GM19372 (cell line): ENCODE measurements at regions not wholly inside any gene's neighbourhood (a gene's known extent, or its start where the extent isn't known, plus 50 kb on each side); places are given as distances from the start of the nearest gene placed in this dataset.

Experiments
- ATAC-seq: cut with Tn5 transposase; IDR thresholded peaks from one replicate; pipeline ENCODE4 v1.9.1; 2021; ENCODE audit warnings: mild to moderate bottlenecking, low read depth, moderate library complexity; ENCODE audit not compliant: unreplicated experiment

- ATAC-seq: no peak
Observed at GRCh38 chr17:14959106-14959648, 305.9 kb downstream of the PMP22 start.

- no peak for ATAC-seq
Observed at GRCh38 chr17:14953405-14953804, 311.7 kb downstream of the PMP22 start.

DNA sequence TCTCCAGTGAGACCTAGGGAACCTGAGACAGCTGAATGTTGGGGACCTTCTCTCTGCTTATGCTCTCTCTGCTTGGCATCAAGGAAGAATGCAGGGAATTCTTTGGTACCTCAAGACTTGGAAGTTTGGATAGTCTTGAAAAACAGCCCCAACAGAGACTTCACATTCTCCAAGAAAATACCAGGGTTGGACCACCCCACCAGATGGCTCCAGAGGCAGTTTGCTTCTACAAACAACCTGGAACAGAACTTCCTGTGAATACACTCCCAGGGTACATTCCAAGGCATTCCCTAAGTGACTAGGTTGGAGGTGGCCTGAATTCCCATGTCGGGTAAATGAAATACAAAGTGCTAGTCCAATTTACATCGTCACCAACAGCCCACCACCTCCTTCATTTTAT, 314.4 kb downstream of the PMP22 start:
- no peak for ATAC-seq

GRCh38 chr17:14950216-14950615, 314.9 kb downstream of the PMP22 start:
- ATAC-seq: no peak

GRCh38 chr17:14947671-14948070, 317.5 kb downstream of the PMP22 start:
- ATAC-seq: no peak

GRCh38 chr17:14946481-14946880, 318.6 kb downstream of the PMP22 start:
- ATAC-seq: no peak

DNA sequence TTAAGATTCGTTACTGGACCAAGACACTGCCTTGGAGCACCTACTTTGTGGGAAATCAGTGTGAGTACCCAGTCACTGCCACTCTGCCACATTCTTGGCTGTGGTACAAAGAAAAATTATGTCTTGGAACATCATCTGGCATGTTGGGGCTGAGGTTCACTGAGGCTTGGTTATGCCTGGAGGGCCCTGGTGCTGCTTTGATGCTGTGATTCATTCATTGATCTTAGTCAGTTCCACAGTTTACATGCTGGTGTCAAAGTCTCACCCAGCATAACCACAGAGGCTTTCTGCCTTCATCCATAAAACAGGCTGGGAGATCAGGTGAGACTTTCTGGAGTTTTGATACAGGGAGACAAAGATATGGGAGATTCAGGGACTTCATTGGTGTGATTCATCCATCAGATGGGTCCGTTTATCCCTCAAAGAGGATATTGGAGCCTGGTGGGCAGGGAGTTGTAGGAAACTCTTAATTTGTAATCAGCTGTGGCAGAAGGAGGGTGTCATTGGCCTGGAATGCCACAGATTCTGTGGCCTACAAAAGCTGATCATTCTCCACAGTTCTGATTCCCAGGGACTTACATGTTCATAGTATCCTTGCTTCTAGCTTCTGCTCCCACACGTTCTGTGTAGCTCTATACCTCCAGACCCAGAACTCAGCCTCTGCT, 322.5 kb downstream of the PMP22 start:
- no peak for ATAC-seq

- ATAC-seq: no peak
Observed at GRCh38 chr17:14940938-14941265, 324.2 kb downstream of the PMP22 start.

- ATAC-seq: no peak
Observed at GRCh38 chr17:14940108-14940937, 324.8 kb downstream of the PMP22 start.

- ATAC-seq: no peak
Observed at GRCh38 chr17:14935845-14936485, 329.2 kb downstream of the PMP22 start.

- no peak for ATAC-seq
Observed at GRCh38 chr17:14935139-14935841, 329.8 kb downstream of the PMP22 start.

GRCh38 chr17:14933676-14934075, 331.4 kb downstream of the PMP22 start:
- no peak for ATAC-seq

- no peak for ATAC-seq
Observed at GRCh38 chr17:14926526-14927122, 338.5 kb downstream of the PMP22 start.

GRCh38 chr17:14926073-14926472, 339.1 kb downstream of the PMP22 start:
- no peak for ATAC-seq

DNA sequence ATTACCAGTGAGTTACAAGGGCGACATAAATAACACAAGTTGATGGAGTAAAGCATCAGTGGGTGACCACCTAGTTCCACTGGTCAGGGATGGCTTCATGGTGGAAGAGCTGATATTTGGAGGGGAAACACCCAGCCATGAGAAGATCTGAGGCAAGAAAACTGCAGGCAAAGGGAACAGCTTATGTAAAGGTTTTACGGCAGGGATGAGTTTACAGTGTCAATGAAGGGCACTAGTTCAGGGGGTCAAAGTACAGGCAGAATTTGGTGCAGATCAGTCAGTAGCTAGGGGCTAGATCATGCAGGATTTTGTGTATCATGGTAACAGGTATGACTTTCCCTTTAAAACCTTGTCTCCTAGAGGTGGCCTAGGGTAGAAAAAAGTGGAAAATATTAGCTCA, 339.6 kb downstream of the PMP22 start:
- no peak for ATAC-seq

DNA sequence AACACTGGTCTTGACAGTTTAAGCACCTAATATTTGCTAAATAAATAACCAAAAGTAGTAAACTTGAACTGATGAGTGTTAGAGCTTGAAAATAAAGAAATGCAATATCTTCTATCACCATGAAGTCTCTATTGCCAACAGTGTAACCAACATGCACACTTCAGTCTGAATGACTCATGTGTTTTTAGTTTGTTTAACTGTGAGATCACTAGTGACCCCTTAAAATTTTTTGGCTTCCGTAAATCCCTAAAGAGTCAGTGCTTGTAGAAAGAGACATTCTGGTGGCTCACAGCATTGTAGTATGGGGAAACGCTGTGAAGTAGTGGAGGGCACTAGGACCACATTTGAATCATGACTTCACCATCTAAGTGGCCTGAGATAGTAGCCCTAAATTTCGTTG, 341.1 kb downstream of the PMP22 start:
- no peak for ATAC-seq

- no peak for ATAC-seq
Observed at GRCh38 chr17:14922411-14922810, 342.7 kb downstream of the PMP22 start.

- no peak for ATAC-seq
Observed at GRCh38 chr17:14921936-14922335, 343.2 kb downstream of the PMP22 start.

- no peak for ATAC-seq
Observed at GRCh38 chr17:14919631-14920213, 345.4 kb downstream of the PMP22 start.

GRCh38 chr17:14919094-14919493, 346.0 kb downstream of the PMP22 start:
- no peak for ATAC-seq
